Activated T-cell treated with anti-CD3 and anti-CD28 coated beads, Interleukin-2, amount 50 U/mL, for 24 hours (primary cell): ENCODE measurements at regions not wholly inside any gene's neighbourhood (a gene's known extent, or its start where the extent isn't known, plus 50 kb on each side); places are given as distances from the start of the nearest gene placed in this dataset.
"Not testable (repeated sequence)": the region's sequence is repeated elsewhere in the genome, so short reads cannot be mapped to it uniquely, and the experiment has no call there.

Experiments used
- DNase-seq: peaks from one replicate; pipeline ENCODE4 v3.0.0-alpha.2; 2020
- H3K27ac Mint-ChIP-seq: 2 replicates; pipeline ENCODE4 v1.8.0; 2020; ENCODE audit warnings: mild to moderate bottlenecking, mixed read lengths
- H3K27me3 Mint-ChIP-seq: 2 replicates; pipeline ENCODE4 v1.8.0; 2020; ENCODE audit warnings: mixed read lengths
- H3K36me3 Mint-ChIP-seq: 2 replicates; pipeline ENCODE4 v1.8.0; 2020; ENCODE audit warnings: low read depth, mixed read lengths
- H3K4me1 Mint-ChIP-seq: 2 replicates; pipeline ENCODE4 v1.8.0; 2020; ENCODE audit warnings: low read depth, mixed read lengths
- H3K4me3 Mint-ChIP-seq: 2 replicates; pipeline ENCODE4 v1.8.0; 2020; ENCODE audit warnings: mild to moderate bottlenecking, moderate library complexity, mixed read lengths
- H3K9me3 Mint-ChIP-seq: 2 replicates; pipeline ENCODE4 v1.8.0; 2020; ENCODE audit warnings: mixed read lengths

DNA sequence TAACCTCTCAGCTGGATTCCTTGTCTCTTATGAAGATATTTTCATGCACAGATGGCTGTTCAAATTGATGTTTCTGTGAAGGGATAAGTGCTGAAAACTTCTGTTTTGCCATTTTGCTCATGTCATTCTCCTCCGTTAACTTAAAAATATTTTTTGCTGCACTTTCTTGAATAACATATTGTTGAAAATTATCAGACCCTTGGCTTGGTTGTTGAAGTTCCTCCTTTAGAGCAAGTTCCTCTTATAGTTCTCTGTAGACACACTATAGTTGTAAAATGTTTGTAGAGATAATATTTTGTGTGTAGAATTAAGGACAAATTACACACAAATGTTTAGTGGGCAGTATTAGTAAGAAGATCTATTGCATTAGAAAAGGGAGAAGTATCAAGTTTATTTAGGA is 300.4 kb downstream of the SV2B start:
- H3K4me1 Mint-ChIP-seq: no peaks in the 10 kb centered on the region

DNA sequence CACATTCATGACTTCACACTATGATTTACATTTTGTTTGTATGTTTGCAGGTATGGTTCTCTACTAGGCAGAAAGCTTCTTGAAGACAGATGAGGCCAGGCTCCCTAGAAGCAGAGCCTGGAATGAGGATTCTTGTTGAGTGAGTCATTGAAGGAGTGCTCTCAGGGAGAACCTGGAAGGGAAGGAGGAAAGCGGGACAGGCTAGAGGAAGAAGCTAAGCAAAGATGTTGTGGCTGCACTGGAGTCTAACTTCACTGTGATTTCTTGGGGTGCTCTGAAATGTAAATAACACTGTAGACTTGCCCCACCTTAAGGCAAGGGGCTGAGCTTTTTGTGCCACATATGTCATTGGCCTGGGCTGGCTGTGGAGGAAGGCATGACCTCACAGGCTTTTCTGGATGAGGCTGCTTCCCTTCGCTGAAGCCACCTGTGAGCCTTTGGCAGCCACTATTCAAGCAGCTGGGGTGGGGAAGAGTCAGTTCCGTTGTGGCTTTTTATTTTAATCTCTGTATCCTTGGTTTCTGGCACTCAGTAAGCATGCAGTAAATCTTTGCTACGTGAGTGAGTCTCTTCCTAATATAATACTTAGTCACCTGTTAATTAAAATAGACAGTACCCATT is 307.3 kb downstream of the SV2B start:
- peaks cover 3% of the 10 kb centered on the region for H3K27me3 Mint-ChIP-seq
- H3K36me3 Mint-ChIP-seq: no peaks in the 10 kb centered on the region
- no peak overlapping the region for H3K4me3 Mint-ChIP-seq
- no peak overlapping the region for H3K27ac Mint-ChIP-seq
- H3K4me1 Mint-ChIP-seq: peaks cover 14% of the 10 kb centered on the region
- DNase-seq: no peak
- H3K9me3 Mint-ChIP-seq: no peaks in the 10 kb centered on the region

More for the DNA sequence above, 300.4 kb downstream of the SV2B start:
- Mint-ChIP-seq H3K4me3 (no peak overlapping the region), H3K9me3 (no peaks in the 10 kb centered on the region), H3K27me3 (peaks cover 3% of the 10 kb centered on the region), H3K27ac (no peak overlapping the region), H3K36me3 (no peaks in the 10 kb centered on the region)
- no peak for DNase-seq

- Mint-ChIP-seq H3K27ac (no peak overlapping the region), H3K4me3 (no peak overlapping the region), H3K4me1 (peaks cover 14% of the 10 kb centered on the region), H3K36me3 (no peaks in the 10 kb centered on the region), H3K9me3 (no peaks in the 10 kb centered on the region), H3K27me3 (peaks cover 3% of the 10 kb centered on the region)
- no peak for DNase-seq
Measured at GRCh38 chr15:91408476-91409076, 308.5 kb downstream of the SV2B start.

DNA sequence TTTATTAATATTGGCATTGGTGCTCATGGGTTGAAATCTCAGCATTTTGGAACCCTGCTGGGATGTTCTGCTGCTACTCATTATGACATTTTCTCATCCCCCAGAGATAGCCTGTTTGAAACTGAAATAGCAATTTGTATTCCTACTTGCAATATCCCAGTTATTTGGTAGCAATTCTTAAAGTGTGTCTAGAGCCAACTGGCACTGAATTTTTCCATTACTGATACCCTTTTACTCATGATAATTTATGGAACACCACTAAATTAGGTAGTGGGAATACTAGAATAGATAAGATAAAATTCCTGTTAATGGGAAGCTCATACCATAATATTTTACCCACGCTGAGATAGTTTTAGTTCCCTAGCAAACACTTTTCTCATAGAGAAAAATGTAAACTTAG is 309.3 kb downstream of the SV2B start:
- H3K4me3 Mint-ChIP-seq: no peak overlapping the region

DNA sequence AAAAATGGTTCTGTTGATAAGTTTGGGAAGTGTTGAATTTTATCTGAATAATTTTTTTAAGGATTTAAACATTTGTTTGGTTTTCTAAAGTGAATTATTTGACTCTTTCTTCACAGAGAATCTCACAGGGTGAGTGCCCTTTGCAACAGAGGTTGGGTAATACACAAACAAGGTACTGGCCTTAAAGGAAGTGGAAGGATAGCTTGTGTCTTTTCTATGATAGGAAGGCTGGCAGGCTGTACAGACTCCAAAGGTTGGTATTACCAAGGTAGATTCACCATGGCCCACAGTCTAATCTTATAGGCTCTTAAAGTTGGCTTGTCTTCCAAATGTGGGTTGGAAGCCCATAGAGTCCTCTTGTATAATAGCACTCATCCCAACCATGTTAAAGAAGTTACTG is 311.5 kb downstream of the SV2B start:
- Mint-ChIP-seq H3K36me3 (no peaks in the 10 kb centered on the region), H3K4me3 (no peak overlapping the region), H3K27me3 (no peaks in the 10 kb centered on the region), H3K27ac (no peak overlapping the region), H3K9me3 (no peaks in the 10 kb centered on the region), H3K4me1 (peaks cover 14% of the 10 kb centered on the region)
- no peak for DNase-seq

More for the DNA sequence above, 309.3 kb downstream of the SV2B start:
- Mint-ChIP-seq H3K9me3 (no peaks in the 10 kb centered on the region), H3K27me3 (peaks cover 3% of the 10 kb centered on the region), H3K27ac (no peak overlapping the region), H3K36me3 (no peaks in the 10 kb centered on the region), H3K4me1 (peaks cover 14% of the 10 kb centered on the region)
- DNase-seq: no peak

DNA sequence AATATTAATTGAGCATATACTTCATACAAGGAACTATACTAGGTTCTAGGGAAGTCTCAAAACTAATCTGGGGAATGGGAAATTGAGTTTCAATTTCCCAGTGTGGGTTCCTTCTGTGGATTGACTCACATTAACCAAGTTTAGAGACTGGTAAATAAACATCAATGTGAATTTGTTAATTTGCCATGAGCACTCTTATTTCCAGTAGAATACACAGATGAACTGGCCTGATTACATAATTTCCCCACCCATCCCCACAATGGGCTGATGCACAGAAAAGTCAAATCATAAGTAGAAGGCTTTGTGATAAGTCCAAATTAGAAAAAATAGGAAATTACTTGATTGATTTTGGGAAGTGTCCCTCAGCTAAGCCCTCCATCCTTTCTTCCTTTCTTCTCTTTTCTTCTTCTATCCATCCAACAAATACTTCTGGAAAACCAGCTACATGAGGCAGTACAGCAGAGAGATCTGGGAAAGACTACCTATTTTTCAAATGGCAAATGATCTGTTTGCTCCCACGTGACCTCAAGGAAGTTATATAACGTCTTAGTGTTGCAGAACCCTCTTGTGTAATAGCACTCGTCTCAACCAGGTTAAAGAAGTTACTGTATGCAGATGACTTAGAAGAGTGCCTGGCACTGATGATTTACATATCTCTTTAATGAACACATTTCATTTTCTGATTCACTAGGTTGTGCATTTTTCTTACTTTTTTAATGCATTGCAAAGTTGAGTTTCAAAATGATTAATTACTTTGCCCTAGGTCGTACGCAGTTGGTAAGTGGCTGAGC is 312.3 kb downstream of the SV2B start:
- Mint-ChIP-seq H3K4me1 (peaks cover 10% of the 10 kb centered on the region), H3K27ac (no peak overlapping the region), H3K9me3 (no peaks in the 10 kb centered on the region), H3K36me3 (no peaks in the 10 kb centered on the region), H3K4me3 (no peak overlapping the region), H3K27me3 (no peaks in the 10 kb centered on the region)
- no peak for DNase-seq

DNA sequence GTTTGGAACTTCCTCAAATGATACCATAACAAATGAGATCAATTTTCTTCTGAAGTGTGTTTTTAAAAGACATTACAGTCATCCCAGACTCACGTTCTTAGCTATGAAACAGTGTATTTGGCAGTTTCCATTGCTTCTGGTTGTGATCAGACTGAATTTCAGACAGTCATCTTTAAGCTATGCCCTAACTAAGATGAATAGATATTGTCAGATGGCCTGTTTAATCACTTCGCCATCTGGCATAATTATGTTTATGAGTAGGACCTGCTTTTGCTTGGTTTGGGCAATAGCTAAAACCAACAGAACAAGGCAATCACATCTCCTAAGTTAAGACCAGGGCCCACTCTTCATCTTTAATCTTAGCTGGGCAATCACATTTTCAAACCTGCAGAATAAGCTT is 313.1 kb downstream of the SV2B start:
- H3K4me1 Mint-ChIP-seq: peaks cover 3% of the 10 kb centered on the region
- H3K9me3 Mint-ChIP-seq: no peaks in the 10 kb centered on the region
- H3K36me3 Mint-ChIP-seq: no peaks in the 10 kb centered on the region
- no peaks in the 10 kb centered on the region for H3K27me3 Mint-ChIP-seq
- DNase-seq: no peak
- no peak overlapping the region for H3K4me3 Mint-ChIP-seq
- no peak overlapping the region for H3K27ac Mint-ChIP-seq

DNA sequence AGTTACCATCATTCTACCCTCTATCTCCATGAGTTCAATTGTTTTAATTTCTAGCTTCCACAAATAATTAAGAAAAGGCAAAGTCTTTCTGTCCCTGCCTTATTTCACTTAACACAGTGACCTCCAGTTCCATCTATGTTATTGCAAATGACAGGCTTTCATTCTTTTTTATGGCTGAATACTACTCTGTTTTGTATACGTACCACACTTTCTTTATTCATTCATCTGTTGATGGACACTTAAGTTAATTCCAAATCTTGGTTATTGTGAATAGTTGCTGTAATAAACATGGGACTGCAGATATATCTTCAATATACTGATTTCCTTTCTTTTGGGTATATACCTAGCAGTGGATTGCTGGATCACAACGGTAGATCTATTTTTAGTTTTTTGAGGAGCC is 314.1 kb downstream of the SV2B start:
- H3K9me3 Mint-ChIP-seq: no peaks in the 10 kb centered on the region
- no peak overlapping the region for H3K27ac Mint-ChIP-seq
- H3K36me3 Mint-ChIP-seq: no peaks in the 10 kb centered on the region
- no peaks in the 10 kb centered on the region for H3K27me3 Mint-ChIP-seq
- H3K4me1 Mint-ChIP-seq: peaks cover 3% of the 10 kb centered on the region
- DNase-seq: no peak
- no peak overlapping the region for H3K4me3 Mint-ChIP-seq

DNA sequence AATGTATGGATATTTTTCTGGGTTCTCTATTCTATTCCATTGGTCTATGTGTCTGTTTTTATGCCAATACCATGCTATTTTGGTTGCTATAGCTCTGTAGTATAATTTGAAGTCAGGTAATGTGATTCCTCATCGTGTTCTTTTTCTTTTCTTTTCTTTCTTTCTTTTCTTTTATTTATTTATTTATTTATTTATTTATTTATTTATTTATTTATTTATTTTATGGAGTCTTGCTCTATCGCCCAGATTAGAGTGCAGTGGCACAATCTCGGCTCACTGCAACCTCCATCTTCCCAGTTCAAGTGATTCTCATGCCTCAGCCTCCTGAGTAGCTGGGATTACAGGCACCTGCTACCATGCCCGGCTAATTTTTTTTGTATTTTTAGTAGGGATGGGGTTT is 315.2 kb downstream of the SV2B start:
- DNase-seq, H3K36me3 Mint-ChIP-seq, H3K27ac Mint-ChIP-seq, H3K27me3 Mint-ChIP-seq, H3K4me3 Mint-ChIP-seq, H3K9me3 Mint-ChIP-seq, H3K4me1 Mint-ChIP-seq: not testable (repeated sequence)

DNA sequence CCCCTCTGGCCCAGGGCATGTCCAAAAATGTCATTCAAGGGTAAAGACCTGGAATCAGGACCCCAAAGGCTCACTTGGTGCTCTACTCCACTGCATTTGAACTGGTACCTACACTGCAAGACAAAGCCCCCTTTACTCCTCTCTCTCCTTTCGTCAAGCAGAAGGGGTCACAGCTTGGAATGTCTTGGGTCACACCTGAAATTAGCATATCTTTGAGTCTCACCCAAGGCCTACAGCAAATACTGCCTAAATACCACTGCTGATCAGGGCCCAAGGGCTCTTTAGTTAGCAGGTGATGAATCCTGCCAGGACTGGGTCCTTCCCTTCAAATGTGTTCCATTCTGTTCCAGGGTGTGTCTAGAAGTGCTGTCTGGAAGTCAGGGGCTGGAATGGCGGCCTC is 320.6 kb downstream of the SV2B start:
- Mint-ChIP-seq H3K4me1 (peaks cover 27% of the 10 kb centered on the region), H3K27me3 (no peaks in the 10 kb centered on the region), H3K36me3 (no peaks in the 10 kb centered on the region), H3K9me3 (no peaks in the 10 kb centered on the region), H3K27ac (no peak overlapping the region), H3K4me3 (no peak overlapping the region)
- no peak for DNase-seq

DNA sequence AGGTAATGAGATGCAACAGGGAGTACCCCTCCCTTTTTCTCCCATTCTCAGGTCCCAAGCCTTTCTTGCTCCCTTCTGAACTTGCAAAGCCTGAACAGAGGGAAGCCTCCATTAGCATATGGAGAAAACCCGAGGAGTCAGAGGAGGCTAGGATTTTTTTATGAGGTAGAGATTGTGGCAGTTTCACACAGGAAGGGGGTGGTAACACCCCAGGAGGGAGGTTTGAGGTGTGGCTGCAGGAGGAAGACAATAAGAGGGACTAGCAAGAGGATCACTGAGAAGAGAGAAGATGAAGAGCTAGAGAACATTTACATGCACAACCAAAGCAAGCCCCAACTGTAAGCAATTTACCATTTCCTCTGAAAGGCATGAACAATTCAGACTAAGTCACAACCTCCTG is 322.7 kb downstream of the SV2B start:
- Mint-ChIP-seq H3K27me3 (peaks cover 2% of the 10 kb centered on the region), H3K27ac (no peak overlapping the region), H3K4me1 (peaks cover 30% of the 10 kb centered on the region), H3K36me3 (no peaks in the 10 kb centered on the region), H3K4me3 (no peak overlapping the region), H3K9me3 (no peaks in the 10 kb centered on the region)
- DNase-seq: no peak

- peaks cover 31% of the 10 kb centered on the region for H3K4me1 Mint-ChIP-seq
- H3K9me3 Mint-ChIP-seq: no peaks in the 10 kb centered on the region
- no peak overlapping the region for H3K4me3 Mint-ChIP-seq
- H3K36me3 Mint-ChIP-seq: no peaks in the 10 kb centered on the region
- peaks cover 2% of the 10 kb centered on the region for H3K27me3 Mint-ChIP-seq
- no peak overlapping the region for H3K27ac Mint-ChIP-seq
- no peak for DNase-seq
Measured at GRCh38 chr15:91424001-91424400, 323.9 kb downstream of the SV2B start.

GRCh38 chr15:91426412-91426811 is 326.4 kb downstream of the SV2B start:
- Mint-ChIP-seq H3K27ac (no peak overlapping the region), H3K9me3 (no peaks in the 10 kb centered on the region), H3K27me3 (peaks cover 2% of the 10 kb centered on the region), H3K4me3 (no peak overlapping the region), H3K4me1 (peaks cover 31% of the 10 kb centered on the region), H3K36me3 (no peaks in the 10 kb centered on the region)
- no peak for DNase-seq

DNA sequence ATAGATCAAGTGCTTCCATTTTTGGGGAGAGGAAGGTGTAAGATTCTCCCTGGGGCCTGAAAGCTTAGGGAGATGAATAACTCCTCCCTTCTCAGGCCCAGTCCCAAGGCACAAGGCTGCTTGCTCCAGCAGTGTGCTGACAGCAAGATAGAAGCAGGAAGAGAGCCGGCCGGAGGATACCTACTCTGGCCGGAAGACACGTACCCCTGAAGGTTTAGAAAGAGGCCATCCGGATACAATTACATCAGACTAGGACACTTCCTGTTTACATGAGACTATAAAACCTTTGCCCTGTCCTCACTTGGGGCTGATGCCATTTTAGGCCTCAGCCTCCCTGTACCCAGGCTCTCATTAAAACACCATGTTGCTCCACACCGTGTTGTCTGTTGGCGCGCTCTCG is 329.9 kb downstream of the SV2B start:
- H3K4me1 Mint-ChIP-seq: peaks cover 4% of the 10 kb centered on the region
- H3K9me3 Mint-ChIP-seq: no peaks in the 10 kb centered on the region
- H3K27me3 Mint-ChIP-seq: peaks cover 2% of the 10 kb centered on the region
- H3K36me3 Mint-ChIP-seq: no peaks in the 10 kb centered on the region
- H3K27ac Mint-ChIP-seq: no peak overlapping the region
- no peak overlapping the region for H3K4me3 Mint-ChIP-seq
- DNase-seq: no peak

- peaks cover 2% of the 10 kb centered on the region for H3K27me3 Mint-ChIP-seq
- peaks cover 4% of the 10 kb centered on the region for H3K4me1 Mint-ChIP-seq
- no peaks in the 10 kb centered on the region for H3K9me3 Mint-ChIP-seq
- H3K27ac Mint-ChIP-seq: no peak overlapping the region
- DNase-seq: no peak
- no peak overlapping the region for H3K4me3 Mint-ChIP-seq
- H3K36me3 Mint-ChIP-seq: no peaks in the 10 kb centered on the region
Measured at GRCh38 chr15:91431041-91431715, 331.1 kb downstream of the SV2B start.
